Left lung (tissue), 4 donors: ENCODE measurements at regions not wholly inside any gene's neighbourhood (a gene's known extent, or its start where the extent isn't known, plus 50 kb on each side); places are given as distances from the start of the nearest gene placed in this dataset.

ENCODE experiments used
- ATAC-seq: fragments of 200-7000 bp; cut with Tn5 transposase; one replicate; pipeline ENCODE4 v1.9.1; 2020; ENCODE audit warnings: moderate library complexity
- DNase-seq, 4 donors: peaks; one replicate each; pipeline ENCODE4 v3.0.0-alpha.2; 2013 to 2020
- H3K27ac ChIP-seq, 2 donors: fragments of 200-600 bp; sonication (generic) in 1 of 2; one replicate each; pipeline versions ENCODE4 v1.5.0 to v1.8.0; 2020 to 2021
- H3K27me3 ChIP-seq, 2 donors: fragments of 200-600 bp; sonication (generic) in 1 of 2; one replicate each; pipeline versions ENCODE4 v1.5.0 to v1.8.0; 2020 to 2021
- H3K36me3 ChIP-seq, 2 donors: fragments of 200-600 bp; sonication (generic) in 1 of 2; one replicate each; pipeline versions ENCODE4 v1.5.0 to v1.8.0; 2020 to 2021
- H3K4me1 ChIP-seq, 2 donors: fragments of 200-600 bp; one replicate each; pipeline ENCODE4 v1.8.0; 2021
- H3K4me3 ChIP-seq, 2 donors: fragments of 200-600 bp; sonication (generic) in 1 of 2; one replicate each; pipeline versions ENCODE4 v1.5.0 to v1.8.0; 2020 to 2021; ENCODE audit warnings: mild to moderate bottlenecking in 1 of 2
- H3K9me3 ChIP-seq, 2 donors: fragments of 200-600 bp; sonication (generic) in 1 of 2; one replicate each; pipeline versions ENCODE4 v1.5.0 to v1.8.0; 2020 to 2021
- intact Hi-C, 2 donors: fragments of 100-400 bp; cut with DNase I; formaldehyde crosslinking; loops; one replicate each; pipeline versions ENCODE4 v1.11.2 to v1.14.2; 2022
- TF ChIP-seq, protein P1 (sequence below), 2 donors: fragments of 200-600 bp; sonication (generic) in 1 of 2; IDR thresholded peaks; one replicate each; pipeline versions ENCODE4 v1.5.0 to v1.8.0; 2021; ENCODE audit warnings: antibody characterized with exemption in 2 of 2
- donor health status: DM: no; HTN: yes; CAD: no.
- donor health status: DM: no; HTN: no; CAD: no.

DNA sequence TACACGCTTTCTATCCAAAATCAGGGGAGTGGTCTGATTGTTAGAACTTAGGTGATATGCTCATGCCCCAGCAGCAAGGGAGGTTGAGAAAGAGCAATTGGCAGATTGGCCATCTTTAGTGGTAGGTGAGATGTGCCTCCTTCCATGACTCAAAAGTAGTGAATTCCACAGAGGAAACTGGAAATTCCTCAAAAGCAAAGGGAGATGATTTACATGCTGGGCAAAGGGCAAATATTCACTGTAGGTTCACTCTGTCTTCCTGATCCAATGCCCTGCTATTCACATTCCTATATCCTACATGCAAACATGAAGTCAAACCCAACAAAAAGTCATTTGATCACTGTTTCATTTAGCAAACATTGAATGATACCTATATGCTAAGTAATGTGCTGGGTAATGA is 130.1 kb upstream of the ZNF608 start:
- H3K4me1 ChIP-seq, result peaks cover 3 to 35% of the 10 kb centered on the region in 2 donors
- ATAC-seq (no peak), DNase-seq (no peak)
- intact Hi-C loops, result no loop called here
- H3K36me3 ChIP-seq, result no peaks in the 10 kb centered on the region
- H3K27ac ChIP-seq, result no peak overlapping the region
- H3K9me3 ChIP-seq, result no peaks in the 10 kb centered on the region
- no peaks in the 10 kb centered on the region for H3K27me3 ChIP-seq
- no peak overlapping the region for H3K4me3 ChIP-seq
- TF ChIP-seq, protein P1, sequence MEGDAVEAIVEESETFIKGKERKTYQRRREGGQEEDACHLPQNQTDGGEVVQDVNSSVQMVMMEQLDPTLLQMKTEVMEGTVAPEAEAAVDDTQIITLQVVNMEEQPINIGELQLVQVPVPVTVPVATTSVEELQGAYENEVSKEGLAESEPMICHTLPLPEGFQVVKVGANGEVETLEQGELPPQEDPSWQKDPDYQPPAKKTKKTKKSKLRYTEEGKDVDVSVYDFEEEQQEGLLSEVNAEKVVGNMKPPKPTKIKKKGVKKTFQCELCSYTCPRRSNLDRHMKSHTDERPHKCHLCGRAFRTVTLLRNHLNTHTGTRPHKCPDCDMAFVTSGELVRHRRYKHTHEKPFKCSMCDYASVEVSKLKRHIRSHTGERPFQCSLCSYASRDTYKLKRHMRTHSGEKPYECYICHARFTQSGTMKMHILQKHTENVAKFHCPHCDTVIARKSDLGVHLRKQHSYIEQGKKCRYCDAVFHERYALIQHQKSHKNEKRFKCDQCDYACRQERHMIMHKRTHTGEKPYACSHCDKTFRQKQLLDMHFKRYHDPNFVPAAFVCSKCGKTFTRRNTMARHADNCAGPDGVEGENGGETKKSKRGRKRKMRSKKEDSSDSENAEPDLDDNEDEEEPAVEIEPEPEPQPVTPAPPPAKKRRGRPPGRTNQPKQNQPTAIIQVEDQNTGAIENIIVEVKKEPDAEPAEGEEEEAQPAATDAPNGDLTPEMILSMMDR (IDR thresholded peaks at IDR 0.05), result no peak

DNA sequence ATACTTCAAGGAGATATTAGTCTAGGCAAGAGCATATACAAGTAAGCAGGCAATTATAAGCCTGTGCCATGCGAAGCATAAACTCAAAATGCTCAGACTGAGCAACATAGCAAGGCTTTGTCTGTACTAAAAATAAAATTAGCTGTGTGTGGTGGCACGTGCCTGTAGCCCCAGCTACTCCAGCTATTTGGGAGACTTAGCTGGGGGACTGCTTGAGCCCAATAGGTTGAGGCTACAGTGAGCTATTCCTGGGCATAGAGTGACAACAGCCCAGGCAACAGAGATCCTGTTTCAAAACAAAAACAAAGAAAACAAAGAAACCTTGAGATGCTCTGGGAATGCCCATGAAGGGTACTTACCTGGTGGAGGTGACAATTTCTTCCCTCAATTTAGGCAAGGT is 130.5 kb upstream of the ZNF608 start:
- ATAC-seq (no peak), DNase-seq (no peak)
- H3K27ac ChIP-seq, result no peak overlapping the region
- no peaks in the 10 kb centered on the region for H3K9me3 ChIP-seq
- H3K4me3 ChIP-seq, result no peak overlapping the region
- intact Hi-C loops, result no loop called here
- H3K4me1 ChIP-seq, result peaks cover 3 to 31% of the 10 kb centered on the region in 2 donors
- H3K36me3 ChIP-seq, result no peaks in the 10 kb centered on the region
- H3K27me3 ChIP-seq, result no peaks in the 10 kb centered on the region
- TF ChIP-seq, protein P1 (IDR thresholded peaks at IDR 0.05), result no peak

DNA sequence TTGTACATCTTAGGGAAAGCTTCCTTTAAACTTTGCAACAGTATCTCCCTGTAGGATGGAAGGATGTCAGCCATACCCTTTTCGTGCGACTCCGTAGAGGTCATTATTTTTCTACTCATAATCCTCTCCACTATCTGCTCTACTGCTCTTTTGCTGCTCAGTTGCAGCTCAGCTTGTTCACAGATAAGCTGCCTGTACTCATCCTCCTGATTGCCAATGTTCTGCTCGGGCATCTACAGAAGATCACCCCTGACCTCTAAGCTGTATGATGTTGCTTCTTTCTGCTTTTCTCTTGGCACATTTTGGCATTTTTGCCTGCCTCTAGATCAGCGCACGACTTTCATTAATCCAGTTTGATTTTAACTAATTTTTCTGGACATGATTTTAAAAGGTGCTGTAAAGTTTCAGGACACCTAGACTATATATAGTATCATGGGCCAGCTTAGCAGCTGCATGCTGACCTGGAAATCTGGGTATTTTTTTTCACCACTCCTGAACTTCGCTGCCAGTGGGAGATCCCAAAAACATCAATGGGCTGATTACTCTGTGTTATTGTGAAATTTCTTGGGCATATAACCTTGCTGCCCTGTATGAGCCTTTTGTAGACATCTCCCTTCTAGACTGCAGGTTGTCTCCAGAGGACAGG is 131.2 kb upstream of the ZNF608 start:
- TF ChIP-seq, protein P1 (IDR thresholded peaks at IDR 0.05), result no peak
- intact Hi-C loops, result no loop called here

DNA sequence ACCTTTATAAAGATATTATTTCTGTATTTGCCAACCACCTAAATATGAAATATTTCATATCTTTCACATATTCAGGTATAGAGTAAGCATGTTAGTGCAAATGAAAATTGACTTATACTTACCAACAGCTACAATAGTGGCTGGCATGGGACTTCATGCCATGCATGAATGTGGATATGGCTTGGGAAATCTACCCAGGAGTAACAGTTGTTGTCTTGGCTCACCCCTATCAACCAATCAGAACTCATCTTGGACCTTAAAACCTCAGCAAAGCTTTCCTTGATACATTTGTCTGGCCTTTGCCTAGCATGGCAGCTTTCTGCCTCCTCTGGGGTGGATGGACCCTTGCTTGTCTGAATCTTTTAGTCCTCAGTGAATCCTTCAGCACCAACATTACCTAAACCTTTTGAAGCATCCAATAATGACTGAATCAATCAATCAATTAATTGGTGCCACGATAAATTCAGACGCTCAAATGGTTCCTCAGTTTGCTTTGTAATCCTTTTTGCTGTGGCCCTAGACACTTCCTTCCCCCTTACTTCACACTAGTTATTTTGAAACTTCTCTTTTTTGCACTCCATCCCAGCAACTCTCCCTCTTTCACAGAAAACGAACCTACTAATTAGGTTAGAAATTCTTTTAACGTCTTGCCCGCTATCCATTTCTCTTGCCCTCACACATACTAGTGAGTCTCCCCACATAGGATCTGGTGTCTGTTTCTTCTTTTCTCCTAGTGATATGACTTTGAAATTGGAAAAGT is 132.3 kb upstream of the ZNF608 start:
- no peak for ATAC-seq
- intact Hi-C loops, result no loop called here
- Histone ChIP-seq H3K4me1 (peaks cover 0 to 31% of the 10 kb centered on the region in 2 donors), H3K4me3 (no peak overlapping the region), H3K9me3 (no peaks in the 10 kb centered on the region), H3K36me3 (no peaks in the 10 kb centered on the region), H3K27me3 (no peaks in the 10 kb centered on the region), H3K27ac (peak overlapping the region in 1 of 2 donors; percentile 59)
- TF ChIP-seq, protein P1 (IDR thresholded peaks at IDR 0.05), result no peak
- no peak for DNase-seq

More for the DNA sequence above, 131.2 kb upstream of the ZNF608 start:
- no peaks in the 10 kb centered on the region for H3K27me3 ChIP-seq
- DNase-seq, result no peak
- ATAC-seq, result no peak
- peaks cover 3 to 31% of the 10 kb centered on the region in 2 donors for H3K4me1 ChIP-seq
- no peak overlapping the region for H3K4me3 ChIP-seq
- no peaks in the 10 kb centered on the region for H3K36me3 ChIP-seq
- no peak overlapping the region for H3K27ac ChIP-seq
- no peaks in the 10 kb centered on the region for H3K9me3 ChIP-seq

DNA sequence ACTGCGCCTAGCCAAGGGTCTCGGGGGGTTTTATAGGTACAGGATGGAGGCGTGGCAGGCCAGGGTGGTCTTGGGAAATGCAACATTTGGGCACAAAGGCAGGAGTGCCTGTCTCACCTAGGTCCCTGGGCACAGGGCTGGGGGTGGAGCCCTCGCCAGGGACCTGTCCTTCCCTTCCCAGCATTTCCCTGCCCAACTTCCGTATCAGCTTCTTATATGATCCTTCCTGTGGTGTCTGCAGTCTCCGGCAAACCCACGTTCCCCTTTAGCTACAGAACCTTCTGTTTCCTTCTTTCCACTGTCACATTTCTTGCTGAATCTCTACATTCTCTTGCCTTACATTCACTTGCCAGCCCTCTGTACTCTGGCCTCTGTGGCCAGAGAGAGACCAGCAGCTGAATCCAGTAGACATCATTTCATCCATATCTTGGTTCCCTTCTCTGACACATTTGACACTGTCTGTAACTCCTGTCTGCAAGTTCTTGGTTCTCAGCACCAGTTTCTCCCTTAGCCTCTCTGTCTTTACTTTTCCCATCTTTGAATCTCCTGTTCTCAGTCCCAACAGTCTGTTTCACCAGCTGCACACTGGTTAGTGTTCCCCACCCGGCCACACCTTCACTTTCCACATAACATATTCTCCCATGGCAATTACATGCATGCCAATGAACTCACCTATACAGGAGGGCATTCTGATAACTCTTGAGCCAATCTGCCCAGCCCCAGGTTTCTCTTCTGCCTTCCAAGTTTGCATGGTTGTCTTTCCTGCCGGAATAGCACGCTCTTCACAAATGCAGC is 134.7 kb upstream of the ZNF608 start:
- intact Hi-C loops, result no loop called here
- H3K9me3 ChIP-seq, result peaks cover 0 to 3% of the 10 kb centered on the region in 2 donors
- H3K4me3 ChIP-seq, result no peak overlapping the region
- no peak for DNase-seq
- H3K4me1 ChIP-seq, result peaks cover 0 to 31% of the 10 kb centered on the region in 2 donors
- TF ChIP-seq, protein P1 (IDR thresholded peaks at IDR 0.05), result no peak
- peak; percentile 59 for ATAC-seq
- no peaks in the 10 kb centered on the region for H3K27me3 ChIP-seq
- H3K36me3 ChIP-seq, result no peaks in the 10 kb centered on the region
- peak overlapping the region in 1 of 2 donors; percentile 7 for H3K27ac ChIP-seq
